Panc1 (cell line): ENCODE measurements at regions not wholly inside any gene's neighbourhood (a gene's known extent, or its start where the extent isn't known, plus 50 kb on each side); places are given as distances from the start of the nearest gene placed in this dataset.

Source experiments
- CTCF ChIP-seq: fragments of 450-650 bp; IDR thresholded peaks from 2 replicates; pipeline ENCODE4 v1.5.1; 2017; ENCODE audit warnings: mild to moderate bottlenecking
- POLR2AphosphoS5 ChIP-seq: IDR thresholded peaks from 2 replicates; pipeline ENCODE4 v1.6.1; 2012; ENCODE audit warnings: mild to moderate bottlenecking, low read depth, low read length, moderate library complexity
- REST ChIP-seq, 2 experiments: IDR thresholded peaks; 2 replicates each; pipeline ENCODE4 v1.6.1; 2011 to 2012; ENCODE audit warnings: low read depth in 2 of 2, control low read depth in 1 of 2, low read length in 1 of 2, mild to moderate bottlenecking in 1 of 2, moderate library complexity in 1 of 2; ENCODE audit not compliant: insufficient read depth in 1 of 2

GRCh38 chr3:106703524-106703923, 673.7 kb upstream of the CCDC54 start:
- no peak for TF ChIP-seq CTCF
- no peak for TF ChIP-seq POLR2AphosphoS5
- no peak for TF ChIP-seq REST (IDR thresholded peaks at IDR 0.05; ENCODE audit: insufficient read depth in 1 of 2, low read depth in 2 of 2, low read length in 1 of 2)
